Stimulated activated CD8-positive, alpha-beta memory T cell treated with anti-CD3 and anti-CD28 coated beads, Interleukin-15, amount 100 ng/mL, for 24 hours (primary cell): ENCODE measurements at regions not wholly inside any gene's neighbourhood (a gene's known extent, or its start where the extent isn't known, plus 50 kb on each side); places are given as distances from the start of the nearest gene placed in this dataset.
"Not testable (repeated sequence)": the region's sequence is repeated elsewhere in the genome, so short reads cannot be mapped to it uniquely, and the experiment has no call there.

ENCODE experiments used
- DNase-seq: peaks from one replicate; pipeline ENCODE4 v3.0.0-alpha.2; 2020; ENCODE audit warnings: low read depth

DNA sequence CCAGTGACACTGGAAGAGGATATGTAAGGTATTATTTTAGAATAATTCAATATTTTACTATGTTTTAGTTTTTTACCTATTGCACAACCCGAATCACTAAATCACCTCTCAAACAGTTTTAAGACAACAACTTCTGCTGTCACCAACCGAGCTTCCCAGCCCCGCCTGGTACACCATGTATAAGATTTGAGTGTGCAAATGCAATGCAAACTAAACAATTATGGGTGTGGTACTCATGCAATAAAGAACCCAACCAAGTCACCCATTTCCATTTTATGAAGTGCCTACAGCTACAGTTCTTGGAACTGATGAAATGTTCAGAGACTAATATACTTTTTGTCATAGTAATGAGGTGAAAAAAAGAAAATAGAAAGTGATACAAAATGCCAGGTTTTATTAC lies 256.2 kb downstream of the TAFA4 start:
- no peak for DNase-seq

DNA sequence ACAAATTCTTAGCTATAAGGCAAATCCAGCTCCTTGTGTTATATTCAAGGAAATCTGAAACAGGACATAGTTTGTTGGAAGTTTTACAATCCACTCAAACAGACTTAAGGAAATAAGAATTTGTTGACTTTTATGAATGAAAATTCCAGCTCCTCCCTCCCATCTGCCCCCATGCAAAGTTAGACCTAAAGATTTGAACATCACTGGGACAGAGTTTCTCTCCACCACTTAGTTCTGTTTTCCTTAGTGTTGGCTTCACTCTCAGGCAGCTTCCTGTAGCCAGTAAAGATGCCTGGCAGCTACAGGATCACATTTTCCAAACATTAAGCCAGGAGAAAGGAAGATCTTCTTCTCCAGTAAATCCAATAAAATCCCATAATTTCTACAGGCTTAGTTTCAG lies 265.0 kb downstream of the TAFA4 start:
- no peak for DNase-seq

DNA sequence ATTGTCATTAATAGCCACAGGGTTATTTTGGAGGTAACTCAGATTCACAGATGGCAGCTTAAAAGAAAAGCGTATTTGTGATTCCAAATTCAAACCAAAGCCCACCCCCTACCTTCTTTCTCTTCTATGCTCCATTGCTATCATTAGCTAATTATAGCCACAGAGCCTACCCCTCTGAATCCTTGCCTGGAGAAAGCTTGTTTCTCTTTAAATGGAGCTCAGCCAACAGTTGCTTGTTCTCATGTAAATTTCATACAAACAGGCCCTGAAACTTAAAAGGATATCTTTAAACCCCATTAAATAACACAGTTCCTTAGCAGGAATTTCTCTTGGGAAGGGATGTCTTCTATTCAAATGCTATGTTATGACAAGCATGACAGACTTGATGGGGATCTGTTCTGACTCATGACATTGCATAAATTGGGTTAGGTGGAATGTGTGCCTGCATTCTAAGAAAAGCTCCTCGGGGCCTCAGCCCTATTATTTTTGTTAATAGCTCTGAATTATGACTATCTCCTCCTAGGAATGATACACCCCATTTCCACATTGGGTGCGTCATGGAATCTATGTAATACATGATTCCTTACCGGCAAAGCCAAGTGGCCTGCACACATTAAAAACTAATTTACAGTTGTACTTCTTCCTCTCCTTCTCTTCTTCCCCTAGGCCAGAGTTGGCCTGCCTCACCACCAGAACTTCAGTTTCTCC lies 265.8 kb downstream of the TAFA4 start:
- no peak for DNase-seq

DNA sequence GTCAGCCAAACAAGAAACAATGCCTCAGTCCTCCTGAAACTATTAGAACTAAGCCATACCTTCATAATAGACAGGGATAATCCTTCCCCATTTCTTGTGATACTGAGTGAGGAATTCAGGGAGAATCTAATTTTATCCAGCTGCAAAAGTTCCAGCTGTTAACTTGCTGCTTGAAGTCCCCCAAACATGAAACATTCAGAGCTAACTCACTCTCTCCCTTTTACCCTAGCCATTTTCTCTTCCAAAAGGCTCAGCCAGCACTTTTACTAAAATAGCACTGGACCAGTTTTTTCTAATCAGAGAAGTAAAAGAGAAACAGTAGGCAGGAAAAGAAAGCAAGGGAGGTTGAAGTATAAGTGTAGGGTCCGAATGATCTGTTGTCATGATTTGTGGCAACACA lies 268.1 kb downstream of the TAFA4 start:
- no peak for DNase-seq

DNA sequence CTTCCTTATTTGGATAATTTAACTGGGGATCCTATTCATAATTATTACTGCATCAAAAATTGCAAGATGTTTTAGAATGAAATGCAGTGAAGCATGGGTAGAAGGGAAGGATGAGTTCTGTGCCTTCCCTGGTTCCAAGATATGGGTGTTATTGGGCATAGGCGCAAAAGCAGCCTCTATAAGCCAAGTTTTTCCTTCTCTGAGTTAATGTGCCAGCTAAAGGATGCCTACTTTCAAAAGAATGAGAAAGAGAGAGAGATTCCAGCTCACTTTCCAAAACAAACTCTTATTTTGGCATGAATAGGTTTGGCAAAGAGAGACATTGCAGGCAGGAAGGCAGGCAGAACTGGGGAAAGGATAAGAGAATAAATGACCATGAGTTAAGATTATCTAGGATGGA lies 270.2 kb downstream of the TAFA4 start:
- no peak for DNase-seq

DNA sequence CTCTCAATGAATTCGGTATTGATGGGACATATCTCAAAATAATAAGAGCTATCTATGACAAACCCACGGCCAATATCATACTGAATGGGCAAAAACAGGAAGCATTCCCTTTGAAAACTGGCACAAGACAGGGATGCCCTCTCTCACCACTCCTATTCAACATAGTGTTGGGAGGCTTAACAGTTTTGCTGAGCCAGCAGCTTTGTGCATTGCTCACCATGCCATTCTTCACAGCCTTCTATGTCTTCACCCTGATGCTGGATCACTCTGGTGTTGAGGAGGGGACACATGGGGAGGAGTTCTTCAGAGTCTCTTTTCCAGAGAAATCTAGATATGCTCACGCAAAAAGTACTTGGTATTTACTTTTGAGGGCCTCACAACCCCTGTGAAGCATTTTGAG lies 281.7 kb downstream of the TAFA4 start:
- not testable (repeated sequence) for DNase-seq

DNA sequence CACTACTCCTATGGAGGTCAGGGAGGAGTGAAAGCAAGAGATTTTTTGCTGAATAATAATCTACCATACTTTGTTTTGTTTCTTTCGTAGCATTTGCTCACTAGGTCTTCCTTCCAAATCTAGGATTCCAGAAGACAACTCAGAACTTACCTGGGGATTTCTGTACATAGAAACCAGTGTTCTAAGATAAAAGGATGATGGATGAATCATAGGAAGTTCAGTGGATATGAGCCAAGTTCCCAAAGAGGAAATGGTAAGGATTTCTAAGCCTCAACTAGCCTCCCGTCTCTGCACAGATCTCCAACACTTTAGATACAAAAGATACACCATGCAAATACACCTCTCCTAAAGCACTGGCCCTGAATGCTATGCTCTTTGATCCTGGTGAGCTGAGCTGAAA lies 283.9 kb downstream of the TAFA4 start:
- DNase-seq, result no peak

DNA sequence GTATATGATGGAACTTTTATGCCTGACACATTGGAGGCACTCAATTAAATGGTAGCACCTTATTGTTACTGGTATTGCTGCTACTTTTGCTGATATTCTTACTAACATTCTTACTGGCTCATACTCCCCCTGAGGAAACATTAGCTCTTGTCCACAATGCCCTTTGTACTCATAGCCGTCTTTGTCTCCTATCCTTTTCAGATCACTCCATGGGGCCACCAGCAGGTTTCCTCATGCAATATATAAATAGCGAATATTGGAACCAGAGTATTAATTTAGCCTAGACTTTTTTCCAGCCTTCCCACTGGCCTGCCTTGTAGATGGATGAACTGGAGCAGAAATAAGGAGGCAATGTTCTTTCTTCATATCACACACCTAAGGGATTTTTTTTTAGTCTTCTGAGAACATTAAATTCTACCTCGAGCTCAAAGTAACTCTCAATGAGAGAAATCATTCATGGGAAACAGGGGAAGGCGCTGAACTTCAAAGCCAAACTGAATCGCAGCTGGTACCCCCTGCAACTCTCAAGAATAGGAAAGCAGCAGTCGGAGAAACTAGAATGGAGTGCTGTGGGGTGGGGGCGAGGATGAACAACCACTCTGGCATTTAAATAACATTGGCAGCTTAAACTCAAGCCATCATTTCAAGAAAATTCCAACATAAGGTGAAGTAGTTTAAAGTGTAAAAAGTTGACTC lies 300.3 kb downstream of the TAFA4 start:
- no peak for DNase-seq

DNA sequence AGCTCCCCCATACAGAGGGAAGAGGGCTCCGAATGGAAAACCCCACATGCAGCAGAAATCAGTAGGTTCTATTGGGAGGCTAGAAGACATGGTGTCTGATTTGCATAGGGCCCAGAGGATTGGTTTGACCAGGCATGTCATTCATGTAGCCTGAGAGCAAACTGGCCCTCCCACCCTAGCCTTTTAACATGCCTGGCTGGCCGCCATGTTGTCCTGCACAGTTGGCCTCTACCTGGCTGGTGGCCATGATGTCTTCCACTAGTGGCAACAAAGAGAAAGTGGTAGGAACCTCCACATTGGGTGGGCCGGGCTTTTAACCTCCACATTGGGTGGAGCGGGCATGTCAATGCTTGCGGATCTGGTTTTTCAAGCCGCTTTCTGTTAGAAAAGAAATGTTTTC lies 312.1 kb downstream of the TAFA4 start:
- DNase-seq, result no peak

DNA sequence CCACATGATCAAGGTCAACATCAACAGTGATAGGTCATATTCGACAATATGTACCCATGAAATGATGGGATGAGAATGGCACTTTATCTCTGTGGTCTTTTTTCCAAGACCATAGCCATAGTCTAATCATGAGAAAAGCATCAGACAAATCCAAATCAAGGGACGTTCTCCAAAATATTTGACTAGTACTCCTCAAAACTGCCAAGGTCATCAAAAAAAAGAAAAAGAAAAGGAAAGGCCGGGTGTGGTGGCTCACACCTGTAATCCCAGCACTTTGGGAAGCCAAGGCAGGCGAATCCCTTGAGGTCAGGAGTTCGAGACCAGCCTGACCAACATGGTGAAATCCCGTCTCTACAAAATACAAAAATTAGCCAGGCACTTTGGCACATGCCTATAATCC lies 318.3 kb downstream of the TAFA4 start:
- DNase-seq, result no peak

DNA sequence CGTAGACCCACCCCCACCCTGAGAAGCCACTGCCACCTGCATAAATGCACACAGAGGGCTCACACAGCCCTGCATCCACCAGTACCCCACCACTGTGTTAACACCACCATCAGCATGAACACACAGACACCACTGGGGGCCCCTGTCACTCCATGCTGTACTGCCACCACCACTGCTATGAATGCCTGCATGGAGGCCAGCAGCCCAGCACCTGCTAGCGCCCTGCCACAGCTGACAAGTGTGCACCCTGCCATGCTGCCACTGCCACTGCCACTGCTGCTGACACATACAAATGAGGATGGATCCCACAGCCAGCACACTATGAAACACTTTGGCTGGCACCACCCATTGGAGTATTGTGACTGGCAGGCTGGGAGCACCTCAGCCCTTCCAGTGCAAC lies 361.0 kb downstream of the TAFA4 start:
- no peak for DNase-seq

DNA sequence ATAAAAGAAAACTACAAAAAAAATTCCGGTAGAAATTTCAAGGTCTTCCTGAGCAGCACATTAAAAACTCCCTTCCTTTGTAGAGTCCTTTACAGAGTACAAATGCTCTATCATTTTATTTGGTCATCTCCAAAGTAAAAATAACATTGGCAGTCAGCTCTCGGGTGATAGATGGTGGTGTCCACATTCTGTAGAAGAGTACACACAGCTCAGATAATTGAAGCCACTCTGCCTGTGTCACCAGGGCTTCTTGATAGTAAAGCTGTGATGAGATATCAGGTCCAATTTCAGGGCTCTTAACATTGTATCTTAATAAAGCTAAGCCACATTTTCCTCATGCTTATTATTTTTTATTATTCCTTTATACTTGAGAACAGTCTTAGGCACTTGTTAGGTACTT lies 371.6 kb downstream of the TAFA4 start:
- DNase-seq, result no peak

DNA sequence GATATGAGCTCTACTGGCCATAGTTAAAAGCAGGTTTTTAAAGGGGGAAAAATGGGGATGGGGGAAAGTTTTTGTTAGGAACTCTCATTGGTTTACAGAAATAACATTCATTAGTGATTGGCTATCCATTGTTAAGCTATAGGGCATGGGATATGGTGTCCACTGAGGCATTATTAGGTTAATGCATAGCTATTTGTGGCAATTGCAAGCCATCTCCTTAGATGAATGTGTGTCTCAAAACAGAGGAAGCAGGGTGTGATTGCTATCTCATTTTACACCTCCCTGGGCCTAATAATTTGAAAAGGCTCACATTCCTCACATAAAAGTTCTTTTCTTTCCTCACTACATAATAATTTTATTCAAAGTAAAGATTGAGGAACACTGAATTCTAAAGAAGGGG lies 396.6 kb downstream of the TAFA4 start:
- DNase-seq, result no peak

DNA sequence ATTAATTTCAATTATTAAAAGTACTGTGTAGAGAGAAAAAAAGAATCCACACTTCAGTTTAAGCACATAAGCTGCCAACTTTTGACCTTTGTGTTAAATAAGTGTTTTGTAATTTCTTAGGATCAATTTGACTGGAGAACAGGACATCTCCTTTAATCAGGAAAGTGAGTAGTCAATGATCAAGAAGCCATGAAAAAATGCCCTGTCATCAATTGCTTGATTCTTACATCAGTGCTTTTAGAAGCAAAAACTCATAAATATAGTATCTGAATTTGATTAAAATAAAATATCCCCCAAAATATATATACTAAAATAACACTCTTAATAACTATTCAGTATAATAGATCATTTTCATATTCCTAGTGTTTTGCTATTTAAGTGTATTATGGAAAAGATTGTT lies 409.0 kb downstream of the TAFA4 start:
- no peak for DNase-seq

DNA sequence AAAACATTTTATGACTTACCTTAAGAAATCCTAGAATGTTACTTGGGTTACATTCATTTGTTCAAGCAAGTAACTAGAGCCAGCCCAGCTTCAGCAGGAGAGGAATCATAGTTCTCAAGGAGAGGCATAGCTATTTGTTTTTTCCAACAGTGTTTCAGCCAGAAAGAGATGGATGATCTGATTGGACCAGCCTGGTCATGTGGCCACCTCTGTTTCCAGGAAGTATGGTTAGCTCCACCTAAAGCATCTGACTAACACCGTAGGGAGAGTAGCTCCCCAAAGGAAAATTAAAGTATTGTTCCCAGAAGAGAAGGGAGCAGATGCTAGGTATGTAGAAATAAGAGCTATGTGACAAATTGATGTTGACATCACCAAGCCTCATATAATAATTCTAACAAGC lies 417.1 kb downstream of the TAFA4 start:
- DNase-seq, result no peak

DNA sequence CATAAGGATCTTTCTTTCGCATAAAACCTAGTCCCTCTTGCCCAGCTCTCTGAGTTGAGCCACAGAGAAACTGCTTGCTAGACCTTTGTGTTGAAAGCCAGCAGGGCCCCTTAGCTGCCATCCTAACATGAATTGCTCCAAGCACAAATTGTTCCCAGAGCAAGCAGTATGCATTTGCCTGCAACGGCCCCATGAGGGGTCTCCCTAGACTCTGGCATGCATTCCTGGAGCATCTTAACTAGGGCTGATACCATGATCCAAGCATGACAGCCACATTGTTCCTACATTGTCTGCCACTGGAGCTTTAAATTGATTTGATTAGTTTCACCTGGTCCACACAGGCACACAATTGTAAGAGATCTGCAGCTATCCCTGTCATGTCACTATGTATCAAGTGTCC lies 428.1 kb downstream of the TAFA4 start:
- no peak for DNase-seq

DNA sequence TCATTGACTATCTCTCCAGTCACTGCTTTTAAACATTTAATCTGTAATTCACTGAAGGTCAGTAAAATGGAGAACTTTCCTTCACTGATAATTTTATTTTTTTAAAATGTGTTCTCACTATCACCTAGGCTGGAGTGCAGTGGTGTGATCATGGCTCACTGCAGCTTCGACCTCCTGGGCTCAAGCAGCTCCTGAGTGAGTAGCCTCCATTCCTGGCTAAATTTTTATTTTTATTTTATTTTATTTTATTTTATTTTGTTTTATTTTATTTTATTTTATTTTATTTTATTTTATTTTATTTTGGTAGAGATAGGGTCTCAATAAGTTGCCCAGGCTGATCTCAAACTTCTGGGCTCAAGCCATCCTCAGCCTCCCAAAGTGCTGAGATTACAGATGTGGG lies 446.5 kb downstream of the TAFA4 start:
- not testable (repeated sequence) for DNase-seq

DNA sequence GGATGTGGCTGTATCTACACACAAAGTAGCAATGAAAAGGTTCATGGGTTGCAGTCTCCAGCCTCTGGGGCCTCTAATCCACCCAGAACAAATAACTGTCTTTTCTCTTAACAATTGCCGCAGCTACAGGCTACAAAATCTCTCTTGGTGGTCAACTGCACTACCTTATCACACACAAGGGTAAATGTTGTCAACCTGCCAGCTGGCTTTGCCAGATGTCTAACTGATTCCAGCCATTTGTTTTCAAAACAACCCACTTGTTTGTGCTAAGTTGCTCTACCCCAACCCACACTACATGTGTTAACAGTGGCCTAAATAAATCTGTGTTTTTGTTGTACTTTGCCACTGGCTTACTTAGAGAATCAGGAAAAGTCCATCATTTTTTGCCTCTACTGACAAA lies 447.3 kb downstream of the TAFA4 start:
- DNase-seq, result no peak

DNA sequence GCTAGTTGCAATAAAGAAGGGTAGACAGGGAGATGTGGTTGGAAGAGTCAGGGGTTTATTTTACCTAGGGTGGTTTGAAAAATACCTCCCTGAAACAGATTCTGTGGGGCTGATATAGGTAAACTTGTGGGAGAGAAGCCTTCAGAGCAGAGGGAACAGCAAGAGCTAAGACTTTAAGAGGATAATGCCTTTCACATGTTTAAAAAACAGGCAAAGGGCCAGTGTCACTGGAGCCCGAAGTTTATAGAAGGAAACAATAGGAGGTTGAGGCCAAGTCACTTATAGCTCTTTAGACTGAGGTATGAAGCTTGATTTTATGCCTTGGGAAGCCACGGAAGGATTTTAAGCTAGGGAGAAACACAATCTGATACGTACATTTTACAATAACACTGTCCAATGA lies 448.7 kb downstream of the TAFA4 start:
- no peak for DNase-seq

DNA sequence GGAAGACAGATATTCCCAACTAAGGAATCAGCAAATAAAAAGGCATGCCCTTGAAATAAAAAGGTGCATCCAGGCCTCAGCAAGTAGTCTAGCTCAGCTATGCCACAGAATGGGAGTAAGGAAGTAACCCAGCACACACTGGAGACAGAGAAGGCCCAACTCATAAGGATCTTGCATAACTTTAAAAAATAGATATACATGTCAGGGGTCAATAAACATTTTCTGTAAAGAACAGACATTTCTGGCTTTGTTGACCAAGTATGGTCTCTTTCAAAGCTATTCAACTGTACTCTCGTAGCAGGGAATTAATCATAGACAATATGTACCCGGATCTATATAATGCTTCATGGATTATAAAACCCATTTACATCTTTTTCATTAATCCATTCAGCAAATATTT lies 449.3 kb downstream of the TAFA4 start:
- no peak for DNase-seq

DNA sequence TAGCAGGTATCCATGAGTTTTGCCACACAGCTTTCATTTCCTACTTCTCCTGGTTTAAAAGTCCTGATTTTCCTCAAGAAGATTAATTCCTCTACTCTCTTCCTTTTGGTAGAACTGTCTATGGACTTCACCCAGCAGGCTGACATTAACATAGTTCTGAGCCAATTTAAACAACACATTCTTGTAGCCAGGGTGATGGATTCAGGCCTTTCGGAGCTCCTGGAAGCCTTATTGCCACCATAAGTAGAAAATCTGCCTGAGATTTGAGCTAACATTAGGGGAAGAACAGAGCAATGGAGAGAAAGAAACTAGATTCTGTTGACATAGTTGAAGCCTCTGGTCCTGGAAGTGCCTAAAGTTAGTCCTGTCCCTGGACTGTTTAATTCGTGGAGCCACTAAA lies 449.8 kb downstream of the TAFA4 start:
- no peak for DNase-seq

DNA sequence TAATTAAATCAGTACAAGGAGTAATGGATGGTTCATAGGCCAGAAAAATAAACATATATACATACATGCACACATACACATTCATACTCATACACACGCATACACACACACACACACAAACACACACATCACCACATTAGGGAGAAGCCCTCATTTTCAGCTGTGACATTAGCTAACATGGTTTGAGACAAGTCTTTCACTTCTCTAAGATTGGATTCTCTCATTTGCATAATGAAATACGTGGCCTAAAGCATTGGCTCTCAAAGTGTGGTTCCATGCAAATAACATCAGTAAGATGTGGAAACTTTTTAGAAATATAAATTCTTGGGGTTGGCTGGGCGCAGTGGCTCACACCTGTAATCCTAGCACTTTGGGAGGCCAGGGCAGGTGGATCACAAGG lies 452.6 kb downstream of the TAFA4 start:
- no peak for DNase-seq

DNA sequence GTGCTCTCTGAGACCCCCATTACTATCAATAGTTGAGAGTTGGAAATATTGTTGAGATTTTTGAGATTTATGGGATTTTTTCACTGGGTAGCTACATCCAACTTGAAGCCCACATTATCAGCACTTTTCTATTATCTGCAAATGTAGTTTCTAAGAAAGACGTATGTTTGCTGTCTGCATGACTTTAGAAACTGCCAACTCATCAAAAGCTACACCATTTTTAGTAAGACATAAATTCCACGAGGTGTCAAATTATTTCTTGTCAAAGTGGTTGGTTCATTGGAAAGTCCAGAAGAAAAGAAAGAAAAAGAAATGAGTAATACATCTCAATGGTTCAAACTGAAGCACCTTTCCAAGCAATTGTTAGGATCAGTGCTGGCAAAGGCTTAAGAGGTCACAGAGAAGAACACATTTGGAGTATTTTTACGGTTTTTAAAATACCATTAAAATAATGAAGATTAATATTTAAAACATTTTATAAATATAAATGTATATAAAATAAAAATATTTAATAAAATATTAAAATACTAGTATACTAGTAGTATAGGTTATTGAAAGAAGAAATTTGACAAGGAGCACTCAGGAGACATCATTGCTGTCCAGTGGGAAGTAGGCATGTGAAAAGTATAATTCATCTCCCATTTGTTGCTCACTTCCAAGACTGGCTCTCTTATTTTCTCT lies 463.5 kb downstream of the TAFA4 start:
- DNase-seq, result no peak

DNA sequence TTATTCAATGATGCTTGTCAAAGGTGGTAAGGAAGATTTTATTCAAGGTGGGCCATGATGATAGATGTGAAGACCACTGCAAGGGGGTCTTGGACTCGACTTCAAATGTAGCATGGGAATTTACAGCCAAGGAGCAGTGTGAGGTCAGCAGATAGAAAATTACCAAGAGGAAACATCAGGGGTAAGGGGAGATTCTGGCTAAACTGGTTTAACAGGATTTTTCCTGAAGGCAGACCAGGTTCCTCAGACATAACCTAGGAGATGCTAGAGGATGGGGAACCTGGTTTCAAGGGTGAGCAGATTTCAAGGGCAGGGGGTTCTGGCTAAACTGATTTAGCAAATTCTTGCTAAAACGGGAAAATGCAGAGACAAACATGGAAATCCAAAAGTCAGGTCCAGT lies 464.9 kb downstream of the TAFA4 start:
- no peak for DNase-seq
